PC-3 (cell line): ENCODE measurements at regions not wholly inside any gene's neighbourhood (a gene's known extent, or its start where the extent isn't known, plus 50 kb on each side); places are given as distances from the start of the nearest gene placed in this dataset.

Experiments used
- ATAC-seq: fragments of 200-7000 bp; cut with Tn5 transposase; 2 replicates; pipeline ENCODE4 v1.9.1; 2020; ENCODE audit warnings: mild to moderate bottlenecking, moderate library complexity
- BruUV-seq: library from RNA; stranded (reverse); fragments of 400-500 nt; replicated peaks from 2 replicates; lab custom pipeline; 2021; lab: Mats Ljungman, UMichigan
- CTCF ChIA-PET: fragments of 300-600 bp; sonication (Branson Sonifier 250); formaldehyde crosslinking; loops from one replicate; lab custom pipeline; 2022; ENCODE audit warnings: antibody characterized with exemption; lab: Charles Lee
- POLR2A ChIA-PET: fragments of 300-600 bp; sonication (Branson Sonifier 250); formaldehyde crosslinking; loops from one replicate; lab custom pipeline; 2022; ENCODE audit warnings: antibody characterized with exemption; ENCODE audit not compliant: unreplicated experiment; lab: Charles Lee
- DNase-seq: peaks from one replicate; pipeline ENCODE4 v3.0.0-alpha.2; 2015
- H2AFZ ChIP-seq: fragments of 300-600 bp; sonication (generic); 2 replicates; pipeline ENCODE4 v1.6.0; 2016; ENCODE audit warnings: antibody characterized with exemption, low read length
- H3F3A ChIP-seq: fragments of 300-600 bp; sonication (generic); one replicate; pipeline ENCODE4 v1.6.0; 2017; ENCODE audit warnings: antibody characterized with exemption, low read length, control low read depth, mild to moderate bottlenecking; ENCODE audit not compliant: unreplicated experiment
- H3K27ac ChIP-seq: fragments of 300-600 bp; sonication (generic); 2 replicates; pipeline ENCODE4 v1.5.1; 2016; ENCODE audit warnings: mild to moderate bottlenecking, low read length
- H3K27me3 ChIP-seq: fragments of 300-600 bp; sonication (generic); 2 replicates; pipeline ENCODE4 v1.6.1; 2016; ENCODE audit warnings: low read length, mixed read lengths
- H3K36me3 ChIP-seq: fragments of 300-600 bp; sonication (generic); 2 replicates; pipeline ENCODE4 v1.6.1; 2016; ENCODE audit warnings: low read depth, mixed run types, low read length, mixed read lengths
- H3K4me1 ChIP-seq: fragments of 300-600 bp; sonication (generic); 2 replicates; pipeline ENCODE4 v1.5.1; 2016; ENCODE audit warnings: low read length; ENCODE audit not compliant: insufficient read depth
- H3K4me2 ChIP-seq: fragments of 300-600 bp; sonication (generic); 2 replicates; pipeline ENCODE4 v1.6.0; 2016; ENCODE audit warnings: low read length
- H3K4me3 ChIP-seq: fragments of 300-600 bp; sonication (generic); 2 replicates; pipeline ENCODE4 v1.5.1; 2016; ENCODE audit warnings: mild to moderate bottlenecking, low read length, mixed read lengths
- H3K79me2 ChIP-seq: fragments of 300-600 bp; sonication (generic); 2 replicates; pipeline ENCODE4 v1.6.1; 2017; ENCODE audit warnings: low read length, mixed read lengths
- H3K9ac ChIP-seq: fragments of 300-600 bp; sonication (generic); 2 replicates; pipeline ENCODE4 v1.6.0; 2016; ENCODE audit warnings: mild to moderate bottlenecking, low read length
- H3K9me2 ChIP-seq: fragments of 300-600 bp; sonication (generic); replicated peaks from 2 replicates; pipeline ENCODE4 v1.6.1; 2016; ENCODE audit warnings: mixed run types, low read length, mixed read lengths
- H3K9me3 ChIP-seq: fragments of 300-600 bp; sonication (generic); 2 replicates; pipeline ENCODE4 v1.6.1; 2016; ENCODE audit warnings: low read length, mixed read lengths
- H4K20me1 ChIP-seq: fragments of 300-600 bp; sonication (generic); 2 replicates; pipeline ENCODE4 v1.6.1; 2016; ENCODE audit warnings: low read length, mixed read lengths
- EZH2 ChIP-seq: fragments of 300-600 bp; sonication (generic); IDR thresholded peaks from one replicate; pipeline ENCODE4 v1.6.1; 2017; ENCODE audit warnings: antibody characterized with exemption, mild to moderate bottlenecking, low read length; ENCODE audit not compliant: unreplicated experiment
- EZH2phosphoT487 ChIP-seq: fragments of 300-600 bp; sonication (generic); IDR thresholded peaks from 2 replicates; pipeline ENCODE4 v1.6.1; 2018; ENCODE audit warnings: mild to moderate bottlenecking, antibody characterized with exemption, low read length, borderline replicate concordance
- intact Hi-C: fragments of 100-400 bp; cut with micrococcal nuclease; formaldehyde crosslinking; loops from 2 replicates; pipeline ENCODE4 v1.9.0; 2023
- TF ChIP-seq, protein P1 (sequence below): fragments of 300-600 bp; sonication (generic); conservative IDR thresholded peaks from 2 replicates; pipeline ENCODE4 v1.5.1; 2017; ENCODE audit warnings: antibody characterized with exemption, low read depth, mild to moderate bottlenecking, low read length

DNA sequence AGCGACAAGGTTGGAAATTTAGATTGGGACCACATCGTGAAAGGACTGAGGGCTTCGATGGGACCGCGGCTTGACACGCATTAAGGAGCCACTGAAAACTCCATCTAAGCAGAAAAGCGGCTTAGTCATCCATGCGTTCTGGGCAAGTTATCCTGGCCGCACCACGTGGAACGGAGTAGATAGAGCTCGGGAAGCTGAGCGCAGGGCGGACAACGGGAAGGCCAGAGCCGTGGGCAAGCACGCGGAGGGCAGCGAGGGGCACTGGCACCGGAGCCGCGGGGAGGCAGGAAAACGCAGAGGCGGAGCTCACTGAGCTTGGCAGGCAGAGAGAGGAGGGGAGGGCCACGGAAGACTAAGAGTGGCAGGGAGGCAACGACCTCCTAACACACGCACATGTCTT is 61.3 kb upstream of the VGLL4 start:
- Histone ChIP-seq H3K27ac (no peak overlapping the region), H3K4me1 (no peaks in the 10 kb centered on the region), H3K79me2 (peaks cover 67% of the 10 kb centered on the region), H3K4me3 (no peak overlapping the region), H3K36me3 (peaks cover 11% of the 10 kb centered on the region; the same call in 1 of the 2 replicates), H3K4me2 (no peak overlapping the region), H3K9me2 (no peaks in the 10 kb centered on the region), H3K9me3 (no peaks in the 10 kb centered on the region), H3F3A (no peaks in the 10 kb centered on the region), H3K27me3 (no peaks in the 10 kb centered on the region), H4K20me1 (0 out of 2 replicates have a peak, but pooled peaks cover 7% of the 10 kb centered on the region), H3K9ac (no peak overlapping the region), H2AFZ (no peak overlapping the region)
- TF ChIP-seq EZH2phosphoT487 (no peak), EZH2 (no peak)
- TF ChIP-seq, protein P1, sequence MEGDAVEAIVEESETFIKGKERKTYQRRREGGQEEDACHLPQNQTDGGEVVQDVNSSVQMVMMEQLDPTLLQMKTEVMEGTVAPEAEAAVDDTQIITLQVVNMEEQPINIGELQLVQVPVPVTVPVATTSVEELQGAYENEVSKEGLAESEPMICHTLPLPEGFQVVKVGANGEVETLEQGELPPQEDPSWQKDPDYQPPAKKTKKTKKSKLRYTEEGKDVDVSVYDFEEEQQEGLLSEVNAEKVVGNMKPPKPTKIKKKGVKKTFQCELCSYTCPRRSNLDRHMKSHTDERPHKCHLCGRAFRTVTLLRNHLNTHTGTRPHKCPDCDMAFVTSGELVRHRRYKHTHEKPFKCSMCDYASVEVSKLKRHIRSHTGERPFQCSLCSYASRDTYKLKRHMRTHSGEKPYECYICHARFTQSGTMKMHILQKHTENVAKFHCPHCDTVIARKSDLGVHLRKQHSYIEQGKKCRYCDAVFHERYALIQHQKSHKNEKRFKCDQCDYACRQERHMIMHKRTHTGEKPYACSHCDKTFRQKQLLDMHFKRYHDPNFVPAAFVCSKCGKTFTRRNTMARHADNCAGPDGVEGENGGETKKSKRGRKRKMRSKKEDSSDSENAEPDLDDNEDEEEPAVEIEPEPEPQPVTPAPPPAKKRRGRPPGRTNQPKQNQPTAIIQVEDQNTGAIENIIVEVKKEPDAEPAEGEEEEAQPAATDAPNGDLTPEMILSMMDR, result no peak
- DNase-seq, result no peak
- no peak for ATAC-seq
- intact Hi-C loops, result no loop called here
- BruUV-seq, result no TSS peak
- ChIA-PET CTCF (no interaction called here), POLR2A (no interaction called here)

DNA sequence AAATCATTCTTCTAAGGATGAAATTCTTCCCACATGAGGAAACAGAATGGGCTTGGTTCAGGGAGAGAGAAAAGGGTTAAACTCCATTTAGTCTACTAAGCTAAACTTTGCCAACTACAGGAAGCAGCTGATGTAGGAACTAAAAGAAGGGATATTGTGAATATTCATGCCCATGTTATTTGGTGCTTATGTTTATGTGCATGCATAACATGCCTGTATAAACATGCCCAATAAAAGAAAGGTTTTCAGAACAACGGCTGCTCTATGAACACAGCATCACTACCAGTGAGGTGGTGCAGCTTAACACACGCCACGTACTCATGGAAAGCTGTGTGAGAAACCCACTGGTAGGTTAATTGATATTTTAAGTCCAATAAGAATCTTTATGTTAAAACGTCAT is 59.4 kb upstream of the VGLL4 start:
- TF ChIP-seq EZH2phosphoT487 (no peak), EZH2 (no peak)
- TF ChIP-seq, protein P1, result no peak
- 0 out of 2 replicates have a peak, but pooled peaks cover 2% of the 10 kb centered on the region for H4K20me1 ChIP-seq
- no peak overlapping the region for H3K4me2 ChIP-seq
- ChIA-PET CTCF (no interaction called here), POLR2A (no interaction called here)
- H3K27me3 ChIP-seq, result no peaks in the 10 kb centered on the region
- H3K9me2 ChIP-seq, result no peaks in the 10 kb centered on the region
- peaks cover 5% of the 10 kb centered on the region; the same call in 1 of the 2 replicates for H3K36me3 ChIP-seq
- no peaks in the 10 kb centered on the region for H3K9me3 ChIP-seq
- BruUV-seq, result no TSS peak
- ATAC-seq (no peak), DNase-seq (no peak)
- no peak overlapping the region for H3K9ac ChIP-seq
- H3K79me2 ChIP-seq, result peaks cover 56% of the 10 kb centered on the region
- no peak overlapping the region for H2AFZ ChIP-seq
- no peak overlapping the region for H3K4me3 ChIP-seq
- intact Hi-C loops, result no loop called here
- peaks cover 18% of the 10 kb centered on the region for H3K4me1 ChIP-seq
- H3K27ac ChIP-seq, result no peak overlapping the region
- no peaks in the 10 kb centered on the region for H3F3A ChIP-seq

DNA sequence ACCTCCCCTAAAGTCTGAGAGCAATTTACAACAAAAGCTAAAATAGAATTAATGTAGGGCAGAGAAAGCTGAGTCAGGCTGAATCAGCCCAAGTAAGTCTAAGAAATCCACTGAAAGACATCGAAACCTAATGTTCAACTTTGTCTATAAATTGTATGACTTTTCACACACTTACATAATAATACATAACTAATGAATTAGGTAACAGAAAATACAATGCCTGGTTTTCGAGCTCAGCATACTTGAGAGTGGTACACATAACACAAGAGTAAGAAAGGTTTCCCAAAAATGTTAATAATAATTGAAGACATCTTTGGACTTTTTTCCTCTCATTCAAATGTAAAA is 55.3 kb upstream of the VGLL4 start:
- DNase-seq, result peak; percentile 71

More for the DNA sequence above, 55.3 kb upstream of the VGLL4 start:
- H3K4me1 ChIP-seq, result peaks cover 20% of the 10 kb centered on the region
- no peaks in the 10 kb centered on the region for H4K20me1 ChIP-seq
- TF ChIP-seq EZH2phosphoT487 (no peak), EZH2 (no peak)
- TF ChIP-seq, protein P1, result no peak
- no peaks in the 10 kb centered on the region for H3K9me3 ChIP-seq
- peaks cover 46% of the 10 kb centered on the region for H3K79me2 ChIP-seq
- no peaks in the 10 kb centered on the region for H3F3A ChIP-seq
- BruUV-seq, result no TSS peak
- peaks cover 5% of the 10 kb centered on the region; the same call in 1 of the 2 replicates for H3K36me3 ChIP-seq
- H3K27ac ChIP-seq, result peak overlapping the region; percentile 56
- no peak overlapping the region for H3K9ac ChIP-seq
- CTCF ChIA-PET, result no interaction called here
- H3K27me3 ChIP-seq, result no peaks in the 10 kb centered on the region
- intact Hi-C loops, result no loop called here
- POLR2A ChIA-PET, result interaction anchor here (0.5 to 0.6 kb wide), 2 partner anchors 55 to 76 kb away, joined by 3 to 4 read pairs; partner anchors contain the start of gene VGLL4
- peak; percentile 82 for ATAC-seq
- H3K4me3 ChIP-seq, result peak overlapping the region; percentile 1; the same call in 1 of the 2 replicates
- peak overlapping the region; percentile 54 for H3K4me2 ChIP-seq
- peak overlapping the region; percentile 4; the same call in 1 of the 2 replicates for H2AFZ ChIP-seq
- no peaks in the 10 kb centered on the region for H3K9me2 ChIP-seq
